HCT116 (cell line): ENCODE measurements at regions not wholly inside any gene's neighbourhood (a gene's known extent, or its start where the extent isn't known, plus 50 kb on each side); places are given as distances from the start of the nearest gene placed in this dataset.

Experiments
- ATAC-seq: fragments of 200-7000 bp; cut with Tn5 transposase; 2 replicates; pipeline ENCODE4 v1.9.1; 2020; ENCODE audit warnings: mild to moderate bottlenecking, moderate library complexity
- BruUV-seq: library from RNA; stranded (reverse); fragments of 400-500 nt; replicated peaks from 2 replicates; lab custom pipeline; 2021; lab: Mats Ljungman, UMichigan
- CTCF ChIA-PET: fragments of 300-600 bp; sonication (Branson Sonifier 250); formaldehyde crosslinking; loops from one replicate; lab custom pipeline; 2021; ENCODE audit warnings: antibody characterized with exemption; lab: Charles Lee
- POLR2A ChIA-PET: fragments of 300-600, 350-600 bp; sonication (Branson Sonifier 250); formaldehyde crosslinking; loops from one replicate; lab custom pipeline; 2021; ENCODE audit warnings: antibody characterized with exemption; lab: Charles Lee
- RAD21 ChIA-PET, 2 experiments: fragments of 300-600 bp; sonication (Branson Sonifier 250); formaldehyde crosslinking; loops; one replicate each; lab custom pipeline; 2023; ENCODE audit warnings: low total read pairs in 2 of 2; ENCODE audit not compliant: uncharacterized antibody in 2 of 2, unreplicated experiment in 2 of 2, low non-redundant PET in 1 of 2; lab: Charles Lee
- DNase-seq: peaks from one replicate; pipeline ENCODE4 v3.0.0-alpha.2; 2010; ENCODE audit warnings: low read depth, low spot score
- H2AFZ ChIP-seq: fragments of 200-600 bp; shearing (Covaris generic), sonication (generic); 2 replicates; pipeline ENCODE4 v1.6.1; 2017; ENCODE audit warnings: low read depth, mixed run types, mixed read lengths, antibody characterized with exemption, low read length; ENCODE audit not compliant: poor library complexity, severe bottlenecking
- H3K27ac ChIP-seq: 2 replicates; pipeline ENCODE4 v1.5.1; 2012; ENCODE audit warnings: low read depth, low read length
- H3K27me3 ChIP-seq: fragments of 200-600 bp; sonication (generic); 2 replicates; pipeline ENCODE4 v1.6.1; 2016; ENCODE audit warnings: mixed run types, low read length, mixed read lengths; ENCODE audit not compliant: insufficient read depth
- H3K36me3 ChIP-seq, 2 experiments: fragments of 200-500 bp in 1 of 2; fragments of 200-600 bp in 1 of 2; sonication (Bioruptor generic) in 1 of 2; sonication (generic) in 1 of 2; 2 replicates each; pipeline versions ENCODE4 v1.5.1 to v1.6.1; 2014 to 2016; ENCODE audit warnings: low read length in 2 of 2, inconsistent platforms in 1 of 2, mixed read lengths in 1 of 2, mixed run types in 1 of 2; ENCODE audit not compliant: insufficient read depth in 2 of 2, control insufficient read depth in 1 of 2
- H3K4me1 ChIP-seq, 2 experiments: fragments of 200-600 bp in 1 of 2; sonication (generic) in 1 of 2; 2 replicates each; pipeline versions ENCODE4 v1.5.1 to v1.6.1; 2012 to 2017; ENCODE audit warnings: low read length in 2 of 2, inconsistent platforms in 1 of 2, mild to moderate bottlenecking in 1 of 2, mixed read lengths in 1 of 2, mixed run types in 1 of 2, moderate library complexity in 1 of 2; ENCODE audit not compliant: insufficient read depth in 2 of 2, control insufficient read depth in 1 of 2
- H3K4me2 ChIP-seq: fragments of 200-600 bp; sonication (generic); 2 replicates; pipeline ENCODE4 v1.6.1; 2017; ENCODE audit warnings: mixed run types, low read length, mixed read lengths
- H3K4me3 ChIP-seq, 2 experiments: fragments of 200-600 bp in 1 of 2; sonication (generic) in 1 of 2; replicated peaks in 1 of 2; 2 replicates each; pipeline ENCODE4 v1.5.1; 2011 to 2016; ENCODE audit warnings: low read length in 2 of 2, control low read depth in 1 of 2, low read depth in 1 of 2, mild to moderate bottlenecking in 1 of 2, mixed read lengths in 1 of 2, mixed run types in 1 of 2
- H3K79me2 ChIP-seq: fragments of 200-600 bp; sonication (generic); 2 replicates; pipeline ENCODE4 v1.6.1; 2017; ENCODE audit warnings: mild to moderate bottlenecking, mixed run types, low read length, moderate library complexity, mixed read lengths; ENCODE audit not compliant: insufficient read depth
- H3K9ac ChIP-seq: fragments of 200-600 bp; sonication (generic); 2 replicates; pipeline ENCODE4 v1.6.1; 2016; ENCODE audit warnings: low read length, mixed read lengths
- H3K9me2 ChIP-seq: fragments of 200-600 bp; sonication (generic), shearing (Covaris generic); 2 replicates; pipeline ENCODE4 v1.6.1; 2017; ENCODE audit warnings: mixed run types, mild to moderate bottlenecking, moderate library complexity; ENCODE audit not compliant: insufficient read depth
- H3K9me3 ChIP-seq, 2 experiments: fragments of 200-500 bp in 1 of 2; fragments of 200-600 bp in 1 of 2; sonication (Bioruptor generic) in 1 of 2; sonication (generic) in 1 of 2; 2 replicates each; pipeline ENCODE4 v1.6.1; 2014 to 2017; ENCODE audit warnings: low read length in 2 of 2, mixed read lengths in 2 of 2, inconsistent platforms in 1 of 2, low read depth in 1 of 2, mild to moderate bottlenecking in 1 of 2, mixed run types in 1 of 2, moderate library complexity in 1 of 2; ENCODE audit not compliant: control insufficient read depth in 1 of 2, insufficient read depth in 1 of 2
- H4K20me1 ChIP-seq: fragments of 200-600 bp; sonication (generic), shearing (Covaris generic); 2 replicates; pipeline ENCODE4 v1.6.1; 2017; ENCODE audit warnings: mixed run types, mild to moderate bottlenecking, moderate library complexity; ENCODE audit not compliant: insufficient read depth
- CEBPB ChIP-seq: IDR thresholded peaks from 2 replicates; pipeline ENCODE4 v1.6.1; 2012; ENCODE audit warnings: low read depth
- EGR1 ChIP-seq: IDR thresholded peaks from 2 replicates; pipeline ENCODE4 v1.6.1; 2012; ENCODE audit warnings: low read depth
- EZH2 ChIP-seq: fragments of 200-600 bp; sonication (generic); IDR thresholded peaks from 2 replicates; pipeline ENCODE4 v1.6.1; 2017; ENCODE audit warnings: antibody characterized with exemption, mixed run types
- JUND ChIP-seq: IDR thresholded peaks from 2 replicates; pipeline ENCODE4 v1.6.1; 2012
- POLR2A ChIP-seq: IDR thresholded peaks from 2 replicates; pipeline ENCODE4 v1.7.0; 2011; ENCODE audit warnings: borderline replicate concordance; ENCODE audit not compliant: insufficient read depth, insufficient read length; ENCODE audit errors: extremely low read depth
- POLR2AphosphoS5 ChIP-seq: IDR thresholded peaks from 2 replicates; pipeline ENCODE4 v1.6.1; 2011; ENCODE audit warnings: mild to moderate bottlenecking, low read depth, low read length, moderate library complexity
- SIN3A ChIP-seq: IDR thresholded peaks from 2 replicates; pipeline ENCODE4 v1.6.1; 2012; ENCODE audit warnings: low read depth
- SRF ChIP-seq: IDR thresholded peaks from 2 replicates; pipeline ENCODE4 v1.6.1; 2012; ENCODE audit warnings: low read depth
- TCF7L2 ChIP-seq: IDR thresholded peaks from 2 replicates; pipeline ENCODE4 v1.7.0; 2011; ENCODE audit warnings: borderline replicate concordance, inconsistent platforms; ENCODE audit not compliant: insufficient read depth, insufficient read length; ENCODE audit errors: extremely low read depth
- ZFX ChIP-seq: fragments of 450-650 bp; IDR thresholded peaks from 2 replicates; pipeline ENCODE4 v1.6.1; 2017
- ZNF274 ChIP-seq: fragments of 200-500 bp; sonication (Bioruptor generic); IDR thresholded peaks from 2 replicates; pipeline ENCODE4 v1.6.1; 2014; ENCODE audit warnings: mild to moderate bottlenecking, low read depth, low read length, inconsistent platforms
- intact Hi-C: fragments of 100-400 bp; cut with micrococcal nuclease; formaldehyde crosslinking; loops from 2 replicates; pipeline ENCODE4 v1.10.0; 2022
- TF ChIP-seq, protein P1 (sequence below): IDR thresholded peaks from 2 replicates; pipeline ENCODE4 v1.6.1; 2011; ENCODE audit warnings: mild to moderate bottlenecking, low read length, moderate library complexity; ENCODE audit not compliant: insufficient replicate concordance; ENCODE audit errors: extremely low read depth
- TF ChIP-seq, protein P2 (sequence below): IDR thresholded peaks from 2 replicates; pipeline ENCODE4 v1.6.1; 2012; ENCODE audit warnings: low read depth
- TF ChIP-seq, protein P3 (sequence below): IDR thresholded peaks from 2 replicates; pipeline ENCODE4 v1.6.1; 2012

GRCh38 chr2:236785611-236786057, 216.0 kb downstream of the ACKR3 start:
- CTCF ChIA-PET: no interaction called here
- DNase-seq: no peak

More at GRCh38 chr2:236785611-236786057, 216.0 kb downstream of the ACKR3 start:
- Histone ChIP-seq H3K36me3 (no peaks in the 10 kb centered on the region), H3K9ac (no peak overlapping the region), H3K79me2 (no peaks in the 10 kb centered on the region), H4K20me1 (no peaks in the 10 kb centered on the region), H3K9me2 (no peaks in the 10 kb centered on the region), H3K9me3 (no peaks in the 10 kb centered on the region), H3K27me3 (peaks cover 55% of the 10 kb centered on the region), H3K4me3 (no peak overlapping the region), H3K4me1 (no peaks in the 10 kb centered on the region), H3K4me2 (no peak overlapping the region), H2AFZ (no peak overlapping the region), H3K27ac (no peak overlapping the region)
- ChIA-PET RAD21 (no interaction called here), POLR2A (no interaction called here)
- intact Hi-C loops: no loop called here
- BruUV-seq: no TSS peak
- TF ChIP-seq JUND: no peak
- no peak for TF ChIP-seq EZH2
- TF ChIP-seq, protein P1, sequence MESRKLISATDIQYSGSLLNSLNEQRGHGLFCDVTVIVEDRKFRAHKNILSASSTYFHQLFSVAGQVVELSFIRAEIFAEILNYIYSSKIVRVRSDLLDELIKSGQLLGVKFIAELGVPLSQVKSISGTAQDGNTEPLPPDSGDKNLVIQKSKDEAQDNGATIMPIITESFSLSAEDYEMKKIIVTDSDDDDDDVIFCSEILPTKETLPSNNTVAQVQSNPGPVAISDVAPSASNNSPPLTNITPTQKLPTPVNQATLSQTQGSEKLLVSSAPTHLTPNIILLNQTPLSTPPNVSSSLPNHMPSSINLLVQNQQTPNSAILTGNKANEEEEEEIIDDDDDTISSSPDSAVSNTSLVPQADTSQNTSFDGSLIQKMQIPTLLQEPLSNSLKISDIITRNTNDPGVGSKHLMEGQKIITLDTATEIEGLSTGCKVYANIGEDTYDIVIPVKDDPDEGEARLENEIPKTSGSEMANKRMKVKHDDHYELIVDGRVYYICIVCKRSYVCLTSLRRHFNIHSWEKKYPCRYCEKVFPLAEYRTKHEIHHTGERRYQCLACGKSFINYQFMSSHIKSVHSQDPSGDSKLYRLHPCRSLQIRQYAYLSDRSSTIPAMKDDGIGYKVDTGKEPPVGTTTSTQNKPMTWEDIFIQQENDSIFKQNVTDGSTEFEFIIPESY: no peak
- no peak for TF ChIP-seq SIN3A
- TF ChIP-seq, protein P2, sequence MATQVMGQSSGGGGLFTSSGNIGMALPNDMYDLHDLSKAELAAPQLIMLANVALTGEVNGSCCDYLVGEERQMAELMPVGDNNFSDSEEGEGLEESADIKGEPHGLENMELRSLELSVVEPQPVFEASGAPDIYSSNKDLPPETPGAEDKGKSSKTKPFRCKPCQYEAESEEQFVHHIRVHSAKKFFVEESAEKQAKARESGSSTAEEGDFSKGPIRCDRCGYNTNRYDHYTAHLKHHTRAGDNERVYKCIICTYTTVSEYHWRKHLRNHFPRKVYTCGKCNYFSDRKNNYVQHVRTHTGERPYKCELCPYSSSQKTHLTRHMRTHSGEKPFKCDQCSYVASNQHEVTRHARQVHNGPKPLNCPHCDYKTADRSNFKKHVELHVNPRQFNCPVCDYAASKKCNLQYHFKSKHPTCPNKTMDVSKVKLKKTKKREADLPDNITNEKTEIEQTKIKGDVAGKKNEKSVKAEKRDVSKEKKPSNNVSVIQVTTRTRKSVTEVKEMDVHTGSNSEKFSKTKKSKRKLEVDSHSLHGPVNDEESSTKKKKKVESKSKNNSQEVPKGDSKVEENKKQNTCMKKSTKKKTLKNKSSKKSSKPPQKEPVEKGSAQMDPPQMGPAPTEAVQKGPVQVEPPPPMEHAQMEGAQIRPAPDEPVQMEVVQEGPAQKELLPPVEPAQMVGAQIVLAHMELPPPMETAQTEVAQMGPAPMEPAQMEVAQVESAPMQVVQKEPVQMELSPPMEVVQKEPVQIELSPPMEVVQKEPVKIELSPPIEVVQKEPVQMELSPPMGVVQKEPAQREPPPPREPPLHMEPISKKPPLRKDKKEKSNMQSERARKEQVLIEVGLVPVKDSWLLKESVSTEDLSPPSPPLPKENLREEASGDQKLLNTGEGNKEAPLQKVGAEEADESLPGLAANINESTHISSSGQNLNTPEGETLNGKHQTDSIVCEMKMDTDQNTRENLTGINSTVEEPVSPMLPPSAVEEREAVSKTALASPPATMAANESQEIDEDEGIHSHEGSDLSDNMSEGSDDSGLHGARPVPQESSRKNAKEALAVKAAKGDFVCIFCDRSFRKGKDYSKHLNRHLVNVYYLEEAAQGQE: no peak
- no peak for TF ChIP-seq SRF
- no peak for TF ChIP-seq POLR2AphosphoS5
- TF ChIP-seq ZFX: no peak
- TF ChIP-seq, protein P3, sequence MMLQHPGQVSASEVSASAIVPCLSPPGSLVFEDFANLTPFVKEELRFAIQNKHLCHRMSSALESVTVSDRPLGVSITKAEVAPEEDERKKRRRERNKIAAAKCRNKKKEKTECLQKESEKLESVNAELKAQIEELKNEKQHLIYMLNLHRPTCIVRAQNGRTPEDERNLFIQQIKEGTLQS: no peak
- no peak for TF ChIP-seq CEBPB
- TF ChIP-seq EGR1: no peak
- TF ChIP-seq TCF7L2: no peak
- no peak for TF ChIP-seq POLR2A
- TF ChIP-seq ZNF274: no peak
- ATAC-seq: no peak
